K562 (cell line): ENCODE measurements at regions not wholly inside any gene's neighbourhood (a gene's known extent, or its start where the extent isn't known, plus 50 kb on each side); places are given as distances from the start of the nearest gene placed in this dataset.
A peak's percentile ranks its signal among the peaks of the same experiment; 100 is the strongest.

Source experiments
- FOSL1 ChIP-seq: fragments of 200-800 bp; sonication (Bioruptor generic); conservative IDR thresholded peaks from 2 replicates; pipeline ENCODE4 v1.6.1; 2016; ENCODE audit warnings: missing genetic modification characterization, missing compliant biosample characterization
- HDAC2 ChIP-seq: fragments of 450-650 bp; IDR thresholded peaks from 2 replicates; pipeline ENCODE4 v1.6.1; 2016; ENCODE audit warnings: mild to moderate bottlenecking
- HNRNPLL ChIP-seq: fragments of 200-400 bp; formaldehyde crosslinking; IDR thresholded peaks from 2 replicates; pipeline ENCODE4 v1.6.1; 2017; ENCODE audit warnings: low read length, low read depth, mild to moderate bottlenecking; ENCODE audit not compliant: poor library complexity, severe bottlenecking
- MYC ChIP-seq, 2 experiments: fragments of 250-450 bp in 1 of 2; sonication (Bioruptor Pico) in 1 of 2; IDR thresholded peaks; 2 replicates each; pipeline versions ENCODE4 v1.5.1 to v1.6.1; 2012 to 2021; ENCODE audit warnings: low read depth in 2 of 2, borderline replicate concordance in 1 of 2, improper control_type of control experiment in 1 of 2, low read length in 1 of 2, mild to moderate bottlenecking in 1 of 2, moderate library complexity in 1 of 2
- NBN ChIP-seq: fragments of 450-650 bp; IDR thresholded peaks from 2 replicates; pipeline ENCODE4 v1.6.1; 2016; ENCODE audit warnings: low read depth, mild to moderate bottlenecking
- SAP30 ChIP-seq: fragments of 200-600 bp; sonication (generic); IDR thresholded peaks from 2 replicates; pipeline ENCODE4 v1.6.1; 2012; ENCODE audit warnings: borderline replicate concordance, low read depth, mild to moderate bottlenecking, moderate library complexity, low read length, control low read depth, inconsistent platforms; ENCODE audit not compliant: insufficient read depth, poor library complexity, severe bottlenecking
- SMARCB1 ChIP-seq: IDR thresholded peaks from 2 replicates; pipeline ENCODE4 v1.6.1; 2011; ENCODE audit warnings: improper control_type of control experiment, low read depth; ENCODE audit not compliant: insufficient read length
- TAF1 ChIP-seq: IDR thresholded peaks from 2 replicates; pipeline ENCODE4 v1.6.1; 2011; ENCODE audit warnings: mild to moderate bottlenecking, low read length, moderate library complexity; ENCODE audit not compliant: insufficient read depth, control insufficient read depth, severe bottlenecking; ENCODE audit errors: extremely low read depth
- TARDBP ChIP-seq: fragments of 450-650 bp; IDR thresholded peaks from 2 replicates; pipeline ENCODE4 v1.6.1; 2016
- U2AF2 ChIP-seq: fragments of 200-400 bp; formaldehyde crosslinking; optimal IDR thresholded peaks from 2 replicates; pipeline ENCODE3; 2017; ENCODE audit warnings: low read depth, mild to moderate bottlenecking, low read length
- YY1 ChIP-seq, 3 experiments: IDR thresholded peaks; 2 replicates each; pipeline ENCODE4 v1.6.1; 2011; ENCODE audit warnings: low read length in 2 of 3, mild to moderate bottlenecking in 2 of 3, moderate library complexity in 2 of 3, borderline replicate concordance in 1 of 3, control low read depth in 1 of 3, low read depth in 1 of 3; ENCODE audit not compliant: insufficient read depth in 3 of 3, insufficient replicate concordance in 2 of 3, control insufficient read depth in 1 of 3, insufficient read length in 1 of 3; ENCODE audit errors: extremely low read depth in 1 of 3
- ZFP91 ChIP-seq: sonication (generic); formaldehyde crosslinking; IDR thresholded peaks from 2 replicates; pipeline ENCODE4 v1.8.0; 2022; ENCODE audit warnings: mild to moderate bottlenecking, missing genetic modification reagents
- ZZZ3 ChIP-seq: fragments of 450-650 bp; IDR thresholded peaks from 2 replicates; pipeline ENCODE4 v1.6.1; 2016; ENCODE audit warnings: antibody characterized with exemption, mild to moderate bottlenecking, moderate library complexity
- TF ChIP-seq, protein P1 (sequence below): sonication (generic); formaldehyde crosslinking; IDR thresholded peaks from 2 replicates; pipeline ENCODE4 v1.8.1; 2023; ENCODE audit warnings: missing genetic modification reagents, mild to moderate bottlenecking, borderline replicate concordance
- TF ChIP-seq, protein P2 (sequence below): fragments of 450-650 bp; IDR thresholded peaks from 2 replicates; pipeline ENCODE4 v1.6.1; 2016; ENCODE audit warnings: mild to moderate bottlenecking

- TF ChIP-seq FOSL1 (tag): no peak
- no peak for TF ChIP-seq ZFP91
- peak; percentile 89 for TF ChIP-seq MYC (IDR thresholded peaks at IDR 0.05; ENCODE audit: low read depth, low read length)
- no peak for TF ChIP-seq MYC (CRISPR knock-in tag; IDR thresholded peaks at IDR 0.05; ENCODE audit: borderline replicate concordance, low read depth)
- TF ChIP-seq ZZZ3: no peak
- TF ChIP-seq YY1 (IDR thresholded peaks at IDR 0.05; ENCODE audit: borderline replicate concordance in 1 of 3, control insufficient read depth in 1 of 3, extremely low read depth in 1 of 3, insufficient read depth in 3 of 3, insufficient read length in 1 of 3, insufficient replicate concordance in 2 of 3, low read depth in 1 of 3, low read length in 2 of 3): peak in 1 of 3 experiments; percentile 69
- peak; percentile 25 for TF ChIP-seq HNRNPLL
- no peak for TF ChIP-seq TARDBP
- no peak for TF ChIP-seq SAP30
- TF ChIP-seq, protein P1, sequence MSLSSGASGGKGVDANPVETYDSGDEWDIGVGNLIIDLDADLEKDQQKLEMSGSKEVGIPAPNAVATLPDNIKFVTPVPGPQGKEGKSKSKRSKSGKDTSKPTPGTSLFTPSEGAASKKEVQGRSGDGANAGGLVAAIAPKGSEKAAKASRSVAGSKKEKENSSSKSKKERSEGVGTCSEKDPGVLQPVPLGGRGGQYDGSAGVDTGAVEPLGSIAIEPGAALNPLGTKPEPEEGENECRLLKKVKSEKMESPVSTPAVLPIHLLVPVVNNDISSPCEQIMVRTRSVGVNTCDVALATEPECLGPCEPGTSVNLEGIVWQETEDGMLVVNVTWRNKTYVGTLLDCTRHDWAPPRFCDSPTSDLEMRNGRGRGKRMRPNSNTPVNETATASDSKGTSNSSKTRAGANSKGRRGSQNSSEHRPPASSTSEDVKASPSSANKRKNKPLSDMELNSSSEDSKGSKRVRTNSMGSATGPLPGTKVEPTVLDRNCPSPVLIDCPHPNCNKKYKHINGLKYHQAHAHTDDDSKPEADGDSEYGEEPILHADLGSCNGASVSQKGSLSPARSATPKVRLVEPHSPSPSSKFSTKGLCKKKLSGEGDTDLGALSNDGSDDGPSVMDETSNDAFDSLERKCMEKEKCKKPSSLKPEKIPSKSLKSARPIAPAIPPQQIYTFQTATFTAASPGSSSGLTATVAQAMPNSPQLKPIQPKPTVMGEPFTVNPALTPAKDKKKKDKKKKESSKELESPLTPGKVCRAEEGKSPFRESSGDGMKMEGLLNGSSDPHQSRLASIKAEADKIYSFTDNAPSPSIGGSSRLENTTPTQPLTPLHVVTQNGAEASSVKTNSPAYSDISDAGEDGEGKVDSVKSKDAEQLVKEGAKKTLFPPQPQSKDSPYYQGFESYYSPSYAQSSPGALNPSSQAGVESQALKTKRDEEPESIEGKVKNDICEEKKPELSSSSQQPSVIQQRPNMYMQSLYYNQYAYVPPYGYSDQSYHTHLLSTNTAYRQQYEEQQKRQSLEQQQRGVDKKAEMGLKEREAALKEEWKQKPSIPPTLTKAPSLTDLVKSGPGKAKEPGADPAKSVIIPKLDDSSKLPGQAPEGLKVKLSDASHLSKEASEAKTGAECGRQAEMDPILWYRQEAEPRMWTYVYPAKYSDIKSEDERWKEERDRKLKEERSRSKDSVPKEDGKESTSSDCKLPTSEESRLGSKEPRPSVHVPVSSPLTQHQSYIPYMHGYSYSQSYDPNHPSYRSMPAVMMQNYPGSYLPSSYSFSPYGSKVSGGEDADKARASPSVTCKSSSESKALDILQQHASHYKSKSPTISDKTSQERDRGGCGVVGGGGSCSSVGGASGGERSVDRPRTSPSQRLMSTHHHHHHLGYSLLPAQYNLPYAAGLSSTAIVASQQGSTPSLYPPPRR (CRISPR knock-in tag): no peak
- peak; percentile 54 for TF ChIP-seq NBN
- TF ChIP-seq SMARCB1: no peak
- TF ChIP-seq HDAC2: peak; percentile 68; the same call in 1 of the 2 replicates
- peak; percentile 36 for TF ChIP-seq TAF1
- TF ChIP-seq U2AF2: no peak
- TF ChIP-seq, protein P2, sequence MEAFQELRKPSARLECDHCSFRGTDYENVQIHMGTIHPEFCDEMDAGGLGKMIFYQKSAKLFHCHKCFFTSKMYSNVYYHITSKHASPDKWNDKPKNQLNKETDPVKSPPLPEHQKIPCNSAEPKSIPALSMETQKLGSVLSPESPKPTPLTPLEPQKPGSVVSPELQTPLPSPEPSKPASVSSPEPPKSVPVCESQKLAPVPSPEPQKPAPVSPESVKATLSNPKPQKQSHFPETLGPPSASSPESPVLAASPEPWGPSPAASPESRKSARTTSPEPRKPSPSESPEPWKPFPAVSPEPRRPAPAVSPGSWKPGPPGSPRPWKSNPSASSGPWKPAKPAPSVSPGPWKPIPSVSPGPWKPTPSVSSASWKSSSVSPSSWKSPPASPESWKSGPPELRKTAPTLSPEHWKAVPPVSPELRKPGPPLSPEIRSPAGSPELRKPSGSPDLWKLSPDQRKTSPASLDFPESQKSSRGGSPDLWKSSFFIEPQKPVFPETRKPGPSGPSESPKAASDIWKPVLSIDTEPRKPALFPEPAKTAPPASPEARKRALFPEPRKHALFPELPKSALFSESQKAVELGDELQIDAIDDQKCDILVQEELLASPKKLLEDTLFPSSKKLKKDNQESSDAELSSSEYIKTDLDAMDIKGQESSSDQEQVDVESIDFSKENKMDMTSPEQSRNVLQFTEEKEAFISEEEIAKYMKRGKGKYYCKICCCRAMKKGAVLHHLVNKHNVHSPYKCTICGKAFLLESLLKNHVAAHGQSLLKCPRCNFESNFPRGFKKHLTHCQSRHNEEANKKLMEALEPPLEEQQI: 0 out of 2 replicates have a peak, but pooled peaks have one; percentile 25
Observed at GRCh38 chr6:27753668-27754407, 158.4 kb downstream of the OR2B2 start (continued).
